ENCODE measurements at regions not wholly inside any gene's neighbourhood (a gene's known extent, or its start where the extent isn't known, plus 50 kb on each side); places are given as distances from the start of the nearest gene placed in this dataset.

GRCh38 chr17:59476413-59476812 lies 89.0 kb upstream of the DHX40 start:
- no peaks in the 10 kb centered on the region for H3K4me1 ChIP-seq (ENCODE audit: control insufficient read depth, insufficient read depth, low read length)
- WGBS = 89% methylated on average over 5 of the region's 5 CpGs
- H3K9me3 ChIP-seq (ENCODE audit: control insufficient read depth, low read length) = no peaks in the 10 kb centered on the region
- ATAC-seq (no peak), DNase-seq (no peak)
- H3K27me3 ChIP-seq (ENCODE audit: control insufficient read depth, insufficient read depth) = no peaks in the 10 kb centered on the region
- intact Hi-C loops (cut with DNase I) = no loop called here
- H3K4me3 ChIP-seq (ENCODE audit: low read length) = no peak overlapping the region
- H3K27ac ChIP-seq (ENCODE audit: low read length) = no peak overlapping the region

DNA sequence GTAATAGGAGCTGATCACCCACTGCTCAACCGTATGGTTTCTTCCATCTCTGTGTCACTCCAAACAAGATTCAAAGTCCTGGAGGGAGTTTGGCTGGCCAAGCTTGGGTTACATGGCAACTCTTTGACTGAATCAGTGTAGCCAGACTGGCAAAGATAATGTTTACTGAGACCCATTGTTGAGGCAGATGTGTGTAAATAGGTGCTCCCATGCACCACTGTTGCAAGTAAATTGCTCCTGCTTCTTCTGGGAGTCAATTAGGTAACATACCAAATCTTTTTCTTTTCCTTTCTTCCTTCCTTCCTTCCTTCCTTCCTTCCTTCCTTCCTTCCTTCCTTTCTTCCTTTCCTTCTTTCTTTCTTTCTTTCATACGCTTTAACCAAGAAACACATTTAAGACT lies 86.3 kb upstream of the DHX40 start:
- no peak for ATAC-seq
- WGBS = 81% methylated on average over 2 of the region's 2 CpGs
- H3K9me3 ChIP-seq (ENCODE audit: control insufficient read depth, low read length) = no peaks in the 10 kb centered on the region
- H3K27me3 ChIP-seq (ENCODE audit: control insufficient read depth, insufficient read depth) = no peaks in the 10 kb centered on the region
- DNase-seq = no peak
- intact Hi-C loops (cut with DNase I) = no loop called here
- no peaks in the 10 kb centered on the region for H3K4me1 ChIP-seq (ENCODE audit: control insufficient read depth, insufficient read depth, low read length)
- no peak overlapping the region for H3K4me3 ChIP-seq (ENCODE audit: low read length)
- H3K27ac ChIP-seq (ENCODE audit: low read length) = no peak overlapping the region

DNA sequence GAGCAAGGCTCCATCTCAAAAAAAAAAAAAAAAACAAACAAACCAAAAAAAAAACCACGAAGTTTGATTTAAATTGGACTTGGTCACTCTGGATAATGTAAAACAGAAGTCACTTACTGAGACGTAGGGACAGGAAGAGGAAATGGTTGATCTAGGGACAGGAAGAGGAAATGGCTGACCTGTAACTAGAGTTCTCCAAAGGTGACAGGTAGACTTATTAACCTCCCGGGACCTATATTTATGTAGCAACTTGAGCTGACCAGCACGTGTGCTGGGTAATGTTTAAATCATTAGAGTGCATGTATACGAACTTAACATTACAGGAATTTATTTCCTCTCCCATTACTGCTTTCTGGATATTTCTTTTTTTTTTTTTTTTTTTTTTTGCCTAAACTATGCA lies 81.5 kb upstream of the DHX40 start:
- ATAC-seq (no peak), DNase-seq (no peak)
- intact Hi-C loops (cut with DNase I) = no loop called here
- 56% methylated on average over 5 of the region's 5 CpGs for WGBS
- Histone ChIP-seq H3K27ac (ENCODE audit: low read length) (no peak overlapping the region), H3K27me3 (ENCODE audit: control insufficient read depth, insufficient read depth) (no peaks in the 10 kb centered on the region), H3K9me3 (ENCODE audit: control insufficient read depth, low read length) (no peaks in the 10 kb centered on the region), H3K4me3 (ENCODE audit: low read length) (no peak overlapping the region), H3K4me1 (ENCODE audit: control insufficient read depth, insufficient read depth, low read length) (no peaks in the 10 kb centered on the region)

- no peak for DNase-seq
- H3K9me3 ChIP-seq (ENCODE audit: control insufficient read depth, low read length) = no peaks in the 10 kb centered on the region
- intact Hi-C loops (cut with DNase I) = no loop called here
- no peak overlapping the region for H3K4me3 ChIP-seq (ENCODE audit: low read length)
- 75% methylated on average over 3 of the region's 3 CpGs for WGBS
- ATAC-seq = no peak
- no peak overlapping the region for H3K27ac ChIP-seq (ENCODE audit: low read length)
- no peaks in the 10 kb centered on the region for H3K4me1 ChIP-seq (ENCODE audit: control insufficient read depth, insufficient read depth, low read length)
- H3K27me3 ChIP-seq (ENCODE audit: control insufficient read depth, insufficient read depth) = no peaks in the 10 kb centered on the region
Observed at GRCh38 chr17:59485015-59485414, 80.4 kb upstream of the DHX40 start.

GRCh38 chr17:59485946-59486345 lies 79.5 kb upstream of the DHX40 start:
- no peaks in the 10 kb centered on the region for H3K4me1 ChIP-seq (ENCODE audit: control insufficient read depth, insufficient read depth, low read length)
- ATAC-seq (no peak), DNase-seq (no peak)
- H3K27ac ChIP-seq (ENCODE audit: low read length) = no peak overlapping the region
- intact Hi-C loops (cut with DNase I) = no loop called here
- no peak overlapping the region for H3K4me3 ChIP-seq (ENCODE audit: low read length)
- H3K27me3 ChIP-seq (ENCODE audit: control insufficient read depth, insufficient read depth) = no peaks in the 10 kb centered on the region
- no peaks in the 10 kb centered on the region for H3K9me3 ChIP-seq (ENCODE audit: control insufficient read depth, low read length)

- no peak overlapping the region for H3K4me3 ChIP-seq (ENCODE audit: low read length)
- H3K27ac ChIP-seq (ENCODE audit: low read length) = no peak overlapping the region
- 52% methylated on average over 7 of the region's 7 CpGs for WGBS
- no peaks in the 10 kb centered on the region for H3K4me1 ChIP-seq (ENCODE audit: control insufficient read depth, insufficient read depth, low read length)
- H3K9me3 ChIP-seq (ENCODE audit: control insufficient read depth, low read length) = no peaks in the 10 kb centered on the region
- ATAC-seq (no peak), DNase-seq (no peak)
- H3K27me3 ChIP-seq (ENCODE audit: control insufficient read depth, insufficient read depth) = no peaks in the 10 kb centered on the region
- intact Hi-C loops (cut with DNase I) = no loop called here
Observed at GRCh38 chr17:59487161-59487873, 78.1 kb upstream of the DHX40 start.

DNA sequence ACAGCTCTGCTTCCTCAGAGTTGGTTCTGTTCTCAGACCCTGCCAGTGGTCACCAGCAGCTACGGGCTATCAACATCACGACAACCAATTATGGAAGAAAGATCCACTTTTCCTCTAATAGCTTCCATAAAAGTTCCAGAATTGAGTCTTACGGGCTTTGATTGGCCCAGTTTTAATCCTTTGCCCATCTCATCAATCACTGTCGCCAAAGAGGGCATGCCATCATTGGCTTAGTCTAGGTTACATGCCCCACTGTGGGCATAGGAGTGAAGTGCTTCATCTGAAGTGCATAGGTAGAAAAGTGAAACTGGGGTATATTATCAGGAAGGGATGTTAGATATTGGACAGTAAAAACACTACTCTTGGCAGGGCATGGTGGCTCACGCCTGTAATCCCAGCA lies 76.6 kb upstream of the DHX40 start:
- Histone ChIP-seq H3K4me3 (ENCODE audit: low read length) (no peak overlapping the region), H3K27ac (ENCODE audit: low read length) (no peak overlapping the region), H3K9me3 (ENCODE audit: control insufficient read depth, low read length) (no peaks in the 10 kb centered on the region), H3K27me3 (ENCODE audit: control insufficient read depth, insufficient read depth) (no peaks in the 10 kb centered on the region), H3K4me1 (ENCODE audit: control insufficient read depth, insufficient read depth, low read length) (no peaks in the 10 kb centered on the region)
- DNase-seq (no peak), ATAC-seq (no peak)
- 92% methylated on average over 5 of the region's 5 CpGs for WGBS
- intact Hi-C loops (cut with DNase I) = no loop called here

GRCh38 chr17:59490216-59490615 lies 75.2 kb upstream of the DHX40 start:
- H3K9me3 ChIP-seq (ENCODE audit: control insufficient read depth, low read length) = no peaks in the 10 kb centered on the region
- H3K4me3 ChIP-seq (ENCODE audit: low read length) = no peak overlapping the region
- ATAC-seq (peak; percentile 67 to 85), DNase-seq (no peak)
- H3K4me1 ChIP-seq (ENCODE audit: control insufficient read depth, insufficient read depth, low read length) = no peaks in the 10 kb centered on the region
- WGBS = 24% methylated on average over 3 of the region's 3 CpGs
- peak overlapping the region; percentile 48 for H3K27ac ChIP-seq (ENCODE audit: low read length)
- intact Hi-C loops (cut with DNase I) = no loop called here
- no peaks in the 10 kb centered on the region for H3K27me3 ChIP-seq (ENCODE audit: control insufficient read depth, insufficient read depth)

DNA sequence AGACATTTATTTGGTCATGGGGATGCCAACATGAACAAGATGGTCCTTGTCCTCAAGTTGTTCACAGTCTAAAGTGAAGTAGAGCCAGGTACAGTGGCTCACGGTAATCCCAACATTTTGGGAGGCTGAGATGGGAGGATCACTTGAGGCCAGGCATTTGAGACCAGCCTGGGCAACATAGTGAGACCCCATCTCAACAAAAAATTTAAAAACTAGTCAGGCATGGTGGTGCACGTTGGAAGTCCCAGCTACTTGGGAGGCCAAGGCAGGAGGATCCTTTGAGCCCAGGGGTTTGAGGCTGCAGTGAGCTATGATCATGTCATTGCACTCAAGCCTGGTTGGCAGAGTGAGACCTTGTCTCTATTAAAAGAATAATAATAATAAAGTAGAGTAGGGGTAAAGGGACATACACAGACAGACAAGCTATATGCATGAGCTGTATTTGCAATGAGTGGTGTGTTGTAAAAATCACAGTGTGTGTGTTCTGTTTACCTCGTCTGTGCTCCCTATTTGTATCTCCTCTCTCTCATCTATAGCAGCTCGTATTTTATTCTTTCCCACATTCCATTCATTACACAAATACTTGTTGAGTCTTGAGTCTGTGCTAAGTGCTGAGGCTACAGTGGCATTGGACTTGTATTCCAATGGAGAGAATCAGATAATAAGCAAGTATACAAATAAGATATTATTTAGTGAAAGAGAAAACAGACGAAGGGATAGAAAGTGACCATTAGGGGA lies 73.9 kb upstream of the DHX40 start:
- 64% methylated on average over 5 of the region's 5 CpGs for WGBS
- Histone ChIP-seq H3K4me3 (ENCODE audit: low read length) (no peak overlapping the region), H3K9me3 (ENCODE audit: control insufficient read depth, low read length) (no peaks in the 10 kb centered on the region), H3K4me1 (ENCODE audit: control insufficient read depth, insufficient read depth, low read length) (no peaks in the 10 kb centered on the region), H3K27me3 (ENCODE audit: control insufficient read depth, insufficient read depth) (no peaks in the 10 kb centered on the region), H3K27ac (ENCODE audit: low read length) (no peak overlapping the region)
- ATAC-seq (no peak), DNase-seq (no peak)
- intact Hi-C loops (cut with DNase I) = no loop called here

DNA sequence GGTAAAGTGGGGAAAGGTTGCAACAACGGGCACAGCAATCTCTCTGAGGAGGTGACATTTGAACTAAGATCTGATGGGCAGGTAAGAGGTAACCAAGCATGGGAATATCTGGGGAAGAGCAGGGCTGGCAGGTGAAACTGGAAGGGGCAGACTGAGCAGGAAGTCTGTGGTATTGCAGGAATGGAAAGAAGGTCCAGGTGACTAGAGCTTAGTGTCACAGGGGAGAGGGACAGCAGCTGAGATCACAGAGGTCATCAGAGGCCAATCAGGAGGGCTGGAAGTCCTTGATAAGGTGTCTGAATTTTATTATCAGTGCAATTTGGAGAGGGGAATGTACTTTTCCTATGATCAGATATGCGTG lies 73.3 kb upstream of the DHX40 start:
- Histone ChIP-seq H3K27ac (ENCODE audit: low read length) (no peak overlapping the region), H3K4me3 (ENCODE audit: low read length) (no peak overlapping the region), H3K9me3 (ENCODE audit: control insufficient read depth, low read length) (no peaks in the 10 kb centered on the region), H3K27me3 (ENCODE audit: control insufficient read depth, insufficient read depth) (no peaks in the 10 kb centered on the region), H3K4me1 (ENCODE audit: control insufficient read depth, insufficient read depth, low read length) (no peaks in the 10 kb centered on the region)
- intact Hi-C loops (cut with DNase I) = no loop called here
- 71% methylated on average over 2 of the region's 2 CpGs for WGBS
- ATAC-seq = no peak
- DNase-seq = no peak

- Histone ChIP-seq H3K4me1 (ENCODE audit: control insufficient read depth, insufficient read depth, low read length) (no peaks in the 10 kb centered on the region), H3K9me3 (ENCODE audit: control insufficient read depth, low read length) (no peaks in the 10 kb centered on the region), H3K27ac (ENCODE audit: low read length) (no peak overlapping the region), H3K27me3 (ENCODE audit: control insufficient read depth, insufficient read depth) (no peaks in the 10 kb centered on the region), H3K4me3 (ENCODE audit: low read length) (no peak overlapping the region)
- 71% methylated on average over 3 of the region's 3 CpGs for WGBS
- ATAC-seq (no peak), DNase-seq (no peak)
- intact Hi-C loops (cut with DNase I) = no loop called here
Observed at GRCh38 chr17:59493867-59494266, 71.5 kb upstream of the DHX40 start.

Measured in right cardiac atrium (tissue), 5 donors.